B cell (primary cell): ENCODE measurements at regions not wholly inside any gene's neighbourhood (a gene's known extent, or its start where the extent isn't known, plus 50 kb on each side); places are given as distances from the start of the nearest gene placed in this dataset.

Experiments used
- EZH2 ChIP-seq: IDR thresholded peaks from 2 replicates; pipeline ENCODE4 v1.6.1; 2012; ENCODE audit warnings: borderline replicate concordance, low read depth, mild to moderate bottlenecking, moderate library complexity, low read length; ENCODE audit not compliant: insufficient read depth, poor library complexity, severe bottlenecking
- TF ChIP-seq, protein P1 (sequence below): fragments of 200-600 bp; IDR thresholded peaks from one replicate; pipeline ENCODE4 v1.8.0; 2022; ENCODE audit warnings: antibody characterized with exemption, mild to moderate bottlenecking

DNA sequence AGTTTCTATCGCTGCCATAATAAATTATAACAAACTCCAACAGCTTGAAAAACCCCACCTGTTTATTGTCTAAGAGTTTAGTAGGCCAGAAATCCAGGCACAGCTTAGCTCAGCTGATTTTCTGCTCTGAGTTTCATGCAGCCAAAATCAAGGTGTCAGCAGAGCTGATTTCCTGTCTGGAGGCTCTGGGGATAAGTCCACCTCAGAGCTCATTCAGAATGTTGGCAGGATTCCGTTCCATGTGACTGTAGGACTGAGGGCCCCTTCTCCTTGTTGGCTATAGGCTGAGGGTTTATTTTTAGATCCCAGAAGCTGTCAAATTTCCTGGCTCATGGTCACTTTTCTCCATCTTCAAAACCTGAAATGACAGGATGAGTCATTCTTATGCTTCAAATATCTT lies 91.6 kb upstream of the CHODL start:
- TF ChIP-seq, protein P1, sequence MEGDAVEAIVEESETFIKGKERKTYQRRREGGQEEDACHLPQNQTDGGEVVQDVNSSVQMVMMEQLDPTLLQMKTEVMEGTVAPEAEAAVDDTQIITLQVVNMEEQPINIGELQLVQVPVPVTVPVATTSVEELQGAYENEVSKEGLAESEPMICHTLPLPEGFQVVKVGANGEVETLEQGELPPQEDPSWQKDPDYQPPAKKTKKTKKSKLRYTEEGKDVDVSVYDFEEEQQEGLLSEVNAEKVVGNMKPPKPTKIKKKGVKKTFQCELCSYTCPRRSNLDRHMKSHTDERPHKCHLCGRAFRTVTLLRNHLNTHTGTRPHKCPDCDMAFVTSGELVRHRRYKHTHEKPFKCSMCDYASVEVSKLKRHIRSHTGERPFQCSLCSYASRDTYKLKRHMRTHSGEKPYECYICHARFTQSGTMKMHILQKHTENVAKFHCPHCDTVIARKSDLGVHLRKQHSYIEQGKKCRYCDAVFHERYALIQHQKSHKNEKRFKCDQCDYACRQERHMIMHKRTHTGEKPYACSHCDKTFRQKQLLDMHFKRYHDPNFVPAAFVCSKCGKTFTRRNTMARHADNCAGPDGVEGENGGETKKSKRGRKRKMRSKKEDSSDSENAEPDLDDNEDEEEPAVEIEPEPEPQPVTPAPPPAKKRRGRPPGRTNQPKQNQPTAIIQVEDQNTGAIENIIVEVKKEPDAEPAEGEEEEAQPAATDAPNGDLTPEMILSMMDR: no peak
- TF ChIP-seq EZH2: no peak
